DMS153 (cell line): ENCODE measurements at regions not wholly inside any gene's neighbourhood (a gene's known extent, or its start where the extent isn't known, plus 50 kb on each side); places are given as distances from the start of the nearest gene placed in this dataset.
A peak's percentile ranks its signal among the peaks of the same experiment; 100 is the strongest.

ENCODE experiments used
- DNase-seq: peaks from one replicate; lab custom pipeline; 2025; lab: John Stamatoyannopoulos, UW

DNA sequence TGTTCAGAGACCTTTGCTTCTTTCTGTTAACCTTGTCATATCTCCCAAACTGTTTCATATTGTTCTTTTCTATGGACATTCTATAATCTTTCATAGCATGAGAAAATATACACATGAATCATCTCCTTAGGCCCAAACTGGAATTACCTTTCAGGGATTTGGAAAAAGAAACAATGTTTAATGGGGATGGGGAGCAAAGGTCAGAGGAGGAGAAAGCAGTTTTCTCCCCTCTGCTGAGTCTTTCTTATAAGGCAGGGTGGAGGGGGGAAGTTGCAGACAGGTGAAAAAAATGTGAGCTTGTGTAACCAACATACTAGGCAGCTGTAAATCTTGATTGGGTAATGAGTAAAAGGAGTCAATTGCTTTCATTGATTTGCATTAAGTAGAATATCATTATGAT is 164.1 kb downstream of the BRINP2 start:
- DNase-seq = no peak

DNA sequence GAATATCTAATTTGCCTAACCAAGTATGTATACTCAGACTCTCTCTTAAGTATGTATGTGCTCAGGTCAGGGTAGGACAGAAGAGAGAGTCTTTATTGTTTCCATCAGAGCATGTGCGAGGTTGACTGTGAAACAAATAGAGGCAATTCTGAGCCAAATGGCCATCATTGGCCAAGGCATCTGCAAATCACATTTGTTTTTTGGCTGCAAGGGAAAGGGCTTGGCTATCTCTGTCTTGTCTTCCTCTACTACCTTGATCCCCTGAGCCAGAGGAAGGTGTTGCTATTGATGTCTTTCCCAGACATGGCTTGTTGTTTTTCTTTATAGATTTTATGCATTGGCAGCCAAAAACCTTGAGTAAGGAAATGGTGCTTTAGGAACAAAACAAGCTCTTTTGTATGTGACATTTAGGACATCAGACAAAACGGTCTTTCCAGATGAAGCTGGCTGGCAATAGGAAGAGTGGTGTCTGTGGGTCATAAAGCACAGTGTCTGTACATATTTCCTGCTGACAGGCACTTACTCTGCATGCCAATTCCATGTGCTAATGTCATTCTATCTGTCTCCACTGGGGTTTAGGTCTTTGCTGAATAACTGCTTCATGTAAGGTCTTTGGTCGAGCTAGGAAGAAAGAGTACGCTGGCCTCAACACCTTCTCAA is 163.3 kb downstream of the BRINP2 start:
- peak; percentile 40 for DNase-seq
